ENCODE measurements at regions not wholly inside any gene's neighbourhood (a gene's known extent, or its start where the extent isn't known, plus 50 kb on each side); places are given as distances from the start of the nearest gene placed in this dataset.

GRCh38 chr2:161571051-161571429 is 53.2 kb upstream of the SLC4A10 start:
- Mint-ChIP-seq H3K4me3 (no peak overlapping the region), H3K36me3 (no peaks in the 10 kb centered on the region), H3K9me3 (peaks cover 0 to 9% (median 1%) of the 10 kb centered on the region in 8 donors), H3K27ac (no peak overlapping the region), H3K4me1 (no peaks in the 10 kb centered on the region), H3K27me3 (peaks cover 3 to 8% of the 10 kb centered on the region in 2 donors)
- H3K27me3 ChIP-seq (ENCODE audit: insufficient read depth, low read length): no peaks in the 10 kb centered on the region
- ChIA-PET POLR2A (ENCODE audit: partially characterized antibody) (no interaction called here), CTCF (ENCODE audit: partially characterized antibody) (interaction anchor here (0.9 to 1.3 kb wide), 2 partner anchors 15 to 554 kb away, joined by 3 to 5 read pairs; no protein-coding TSS in a partner anchor)
- H3K4me3 ChIP-seq (ENCODE audit: low read length in 2 of 2): no peak overlapping the region
- no peaks in the 10 kb centered on the region for H3K36me3 ChIP-seq (ENCODE audit: insufficient read depth, low read length)
- no peak overlapping the region for H3K27ac ChIP-seq (ENCODE audit: low read depth, low read length)
- no peak for DNase-seq
- no peaks in the 10 kb centered on the region for H3K4me1 ChIP-seq (ENCODE audit: insufficient read depth, low read length)
- no peaks in the 10 kb centered on the region for H3K9me3 ChIP-seq (ENCODE audit: control insufficient read depth in 1 of 2, low read length in 2 of 2)
- intact Hi-C loops (cut with micrococcal nuclease): no loop called here

Data from CD4-positive, alpha-beta memory T cell (primary cell).